ENCODE measurements at regions not wholly inside any gene's neighbourhood (a gene's known extent, or its start where the extent isn't known, plus 50 kb on each side); places are given as distances from the start of the nearest gene placed in this dataset.

GRCh38 chr10:29687421-29688164 lies 52.8 kb upstream of the SVIL start:
- DNase-seq (ENCODE audit: low spot score) = no peak

- no peak for DNase-seq (ENCODE audit: low spot score)
These were observed 50.7 kb upstream of the SVIL start for GRCh38 chr10:29685506-29685905.
